ENCODE measurements at regions not wholly inside any gene's neighbourhood (a gene's known extent, or its start where the extent isn't known, plus 50 kb on each side); places are given as distances from the start of the nearest gene placed in this dataset.

GRCh38 chr11:98874050-98874449 lies 146.7 kb upstream of the CNTN5 start:
- TF ChIP-seq, protein P1, sequence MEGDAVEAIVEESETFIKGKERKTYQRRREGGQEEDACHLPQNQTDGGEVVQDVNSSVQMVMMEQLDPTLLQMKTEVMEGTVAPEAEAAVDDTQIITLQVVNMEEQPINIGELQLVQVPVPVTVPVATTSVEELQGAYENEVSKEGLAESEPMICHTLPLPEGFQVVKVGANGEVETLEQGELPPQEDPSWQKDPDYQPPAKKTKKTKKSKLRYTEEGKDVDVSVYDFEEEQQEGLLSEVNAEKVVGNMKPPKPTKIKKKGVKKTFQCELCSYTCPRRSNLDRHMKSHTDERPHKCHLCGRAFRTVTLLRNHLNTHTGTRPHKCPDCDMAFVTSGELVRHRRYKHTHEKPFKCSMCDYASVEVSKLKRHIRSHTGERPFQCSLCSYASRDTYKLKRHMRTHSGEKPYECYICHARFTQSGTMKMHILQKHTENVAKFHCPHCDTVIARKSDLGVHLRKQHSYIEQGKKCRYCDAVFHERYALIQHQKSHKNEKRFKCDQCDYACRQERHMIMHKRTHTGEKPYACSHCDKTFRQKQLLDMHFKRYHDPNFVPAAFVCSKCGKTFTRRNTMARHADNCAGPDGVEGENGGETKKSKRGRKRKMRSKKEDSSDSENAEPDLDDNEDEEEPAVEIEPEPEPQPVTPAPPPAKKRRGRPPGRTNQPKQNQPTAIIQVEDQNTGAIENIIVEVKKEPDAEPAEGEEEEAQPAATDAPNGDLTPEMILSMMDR (IDR thresholded peaks at IDR 0.05; ENCODE audit: unreplicated experiment), result no peak
- no peaks in the 10 kb centered on the region for H3K36me3 Mint-ChIP-seq (ENCODE audit: low read depth, unreplicated experiment)
- no peak overlapping the region for H3K4me3 Mint-ChIP-seq (ENCODE audit: unreplicated experiment)
- no peaks in the 10 kb centered on the region for H3K9me3 Mint-ChIP-seq (ENCODE audit: unreplicated experiment)
- no peaks in the 10 kb centered on the region for H3K27me3 Mint-ChIP-seq (ENCODE audit: unreplicated experiment)
- no peak for DNase-seq (ENCODE audit: low spot score)
- H3K4me1 Mint-ChIP-seq (ENCODE audit: unreplicated experiment), result no peaks in the 10 kb centered on the region
- H3K27ac Mint-ChIP-seq (ENCODE audit: unreplicated experiment), result no peak overlapping the region

- no peaks in the 10 kb centered on the region for H3K27me3 Mint-ChIP-seq (ENCODE audit: unreplicated experiment)
Measured at GRCh38 chr11:98895936-98896335, 124.8 kb upstream of the CNTN5 start.

GRCh38 chr11:98940913-98941312 lies 79.8 kb upstream of the CNTN5 start:
- no peaks in the 10 kb centered on the region for H3K27me3 Mint-ChIP-seq (ENCODE audit: unreplicated experiment)
- no peaks in the 10 kb centered on the region for H3K4me1 Mint-ChIP-seq (ENCODE audit: unreplicated experiment)
- TF ChIP-seq, protein P1 (IDR thresholded peaks at IDR 0.05; ENCODE audit: unreplicated experiment), result no peak
- no peak overlapping the region for H3K4me3 Mint-ChIP-seq (ENCODE audit: unreplicated experiment)
- H3K27ac Mint-ChIP-seq (ENCODE audit: unreplicated experiment), result no peak overlapping the region
- H3K9me3 Mint-ChIP-seq (ENCODE audit: unreplicated experiment), result no peaks in the 10 kb centered on the region
- DNase-seq (ENCODE audit: low spot score), result no peak
- no peaks in the 10 kb centered on the region for H3K36me3 Mint-ChIP-seq (ENCODE audit: low read depth, unreplicated experiment)

More at GRCh38 chr11:98895936-98896335, 124.8 kb upstream of the CNTN5 start:
- Mint-ChIP-seq H3K4me1 (ENCODE audit: unreplicated experiment) (no peaks in the 10 kb centered on the region), H3K9me3 (ENCODE audit: unreplicated experiment) (no peaks in the 10 kb centered on the region), H3K4me3 (ENCODE audit: unreplicated experiment) (no peak overlapping the region), H3K27ac (ENCODE audit: unreplicated experiment) (no peak overlapping the region), H3K36me3 (ENCODE audit: low read depth, unreplicated experiment) (no peaks in the 10 kb centered on the region)
- TF ChIP-seq, protein P1 (IDR thresholded peaks at IDR 0.05; ENCODE audit: unreplicated experiment), result no peak
- no peak for DNase-seq (ENCODE audit: low spot score)

- no peaks in the 10 kb centered on the region for H3K9me3 Mint-ChIP-seq (ENCODE audit: unreplicated experiment)
- no peak for DNase-seq (ENCODE audit: low spot score)
Measured at GRCh38 chr11:98944461-98944860, 76.3 kb upstream of the CNTN5 start.

DNA sequence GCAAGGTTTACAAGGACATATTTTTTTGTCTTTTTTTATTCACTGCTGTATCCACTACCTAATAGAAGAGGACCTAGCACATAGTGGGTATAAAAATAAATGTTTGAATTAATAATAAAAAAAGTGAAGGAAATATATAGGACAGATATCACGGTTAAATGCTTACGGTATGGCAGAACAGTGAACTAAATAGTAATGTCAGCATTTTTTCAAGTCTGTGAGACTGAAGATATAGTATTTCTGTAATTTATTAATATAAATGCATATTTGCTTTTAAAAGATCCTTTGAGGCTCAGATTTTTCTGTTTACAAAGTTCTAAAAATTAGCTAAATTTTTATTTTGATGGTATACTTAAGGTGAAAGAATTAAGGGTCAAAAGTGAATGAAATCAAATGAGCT lies 68.6 kb upstream of the CNTN5 start:
- TF ChIP-seq, protein P1 (IDR thresholded peaks at IDR 0.05; ENCODE audit: unreplicated experiment), result no peak
- H3K36me3 Mint-ChIP-seq (ENCODE audit: low read depth, unreplicated experiment), result no peaks in the 10 kb centered on the region
- no peak overlapping the region for H3K27ac Mint-ChIP-seq (ENCODE audit: unreplicated experiment)
- no peak for DNase-seq (ENCODE audit: low spot score)
- H3K9me3 Mint-ChIP-seq (ENCODE audit: unreplicated experiment), result no peaks in the 10 kb centered on the region
- no peak overlapping the region for H3K4me3 Mint-ChIP-seq (ENCODE audit: unreplicated experiment)
- no peaks in the 10 kb centered on the region for H3K4me1 Mint-ChIP-seq (ENCODE audit: unreplicated experiment)
- no peaks in the 10 kb centered on the region for H3K27me3 Mint-ChIP-seq (ENCODE audit: unreplicated experiment)

More at GRCh38 chr11:98944461-98944860, 76.3 kb upstream of the CNTN5 start:
- no peak overlapping the region for H3K27ac Mint-ChIP-seq (ENCODE audit: unreplicated experiment)
- H3K36me3 Mint-ChIP-seq (ENCODE audit: low read depth, unreplicated experiment), result no peaks in the 10 kb centered on the region
- H3K4me1 Mint-ChIP-seq (ENCODE audit: unreplicated experiment), result no peaks in the 10 kb centered on the region
- TF ChIP-seq, protein P1 (IDR thresholded peaks at IDR 0.05; ENCODE audit: unreplicated experiment), result no peak
- no peak overlapping the region for H3K4me3 Mint-ChIP-seq (ENCODE audit: unreplicated experiment)
- H3K27me3 Mint-ChIP-seq (ENCODE audit: unreplicated experiment), result no peaks in the 10 kb centered on the region
